Panc1 (cell line): ENCODE measurements at regions not wholly inside any gene's neighbourhood (a gene's known extent, or its start where the extent isn't known, plus 50 kb on each side); places are given as distances from the start of the nearest gene placed in this dataset.

ENCODE experiments used
- ATAC-seq: fragments of 200-7000 bp; cut with Tn5 transposase; 2 replicates; pipeline ENCODE4 v1.9.1; 2020; ENCODE audit warnings: mild to moderate bottlenecking, moderate library complexity
- BruUV-seq: library from RNA; stranded (reverse); fragments of 400-500 nt; replicated peaks from 2 replicates; lab custom pipeline; 2021; lab: Mats Ljungman, UMichigan
- CTCF ChIA-PET: fragments of 300-600 bp; sonication (Branson Sonifier 250); formaldehyde crosslinking; loops from one replicate; lab custom pipeline; 2022; ENCODE audit warnings: antibody characterized with exemption; lab: Charles Lee
- POLR2A ChIA-PET: fragments of 300-600 bp; sonication (Branson Sonifier 250); formaldehyde crosslinking; loops from one replicate; lab custom pipeline; 2022; ENCODE audit warnings: antibody characterized with exemption; lab: Charles Lee
- DNase-seq: peaks from one replicate; pipeline ENCODE4 v3.0.0-alpha.2; 2010; ENCODE audit warnings: low read depth, low spot score
- H3K27ac ChIP-seq: 2 replicates; pipeline ENCODE4 v1.5.1; 2011; ENCODE audit warnings: mild to moderate bottlenecking, low read length, inconsistent platforms
- H3K27me3 ChIP-seq: fragments of 200-500 bp; sonication (Bioruptor generic); 2 replicates; pipeline ENCODE4 v1.6.0; 2014; ENCODE audit warnings: low read length, inconsistent platforms; ENCODE audit not compliant: control insufficient read depth, insufficient read depth
- H3K36me3 ChIP-seq: fragments of 200-500 bp; sonication (Bioruptor generic); 2 replicates; pipeline ENCODE4 v1.5.1; 2014; ENCODE audit warnings: inconsistent platforms, mild to moderate bottlenecking, low read length, moderate library complexity; ENCODE audit not compliant: control insufficient read depth, insufficient read depth
- H3K4me1 ChIP-seq: 2 replicates; pipeline ENCODE4 v1.5.1; 2011; ENCODE audit warnings: inconsistent platforms, mild to moderate bottlenecking, low read length, moderate library complexity; ENCODE audit not compliant: control insufficient read depth, insufficient read depth
- H3K4me3 ChIP-seq, 2 experiments: 2 replicates each; pipeline ENCODE4 v1.5.1; 2011 to 2012; ENCODE audit warnings: low read depth in 2 of 2, low read length in 2 of 2, mild to moderate bottlenecking in 2 of 2, inconsistent platforms in 1 of 2, moderate library complexity in 1 of 2
- H3K9me3 ChIP-seq: fragments of 200-500 bp; sonication (Bioruptor generic); 2 replicates; pipeline ENCODE4 v1.5.1; 2014; ENCODE audit warnings: low read depth, mild to moderate bottlenecking, inconsistent platforms, low read length, moderate library complexity; ENCODE audit not compliant: control insufficient read depth, insufficient read depth
- CTCF ChIP-seq: fragments of 450-650 bp; IDR thresholded peaks from 2 replicates; pipeline ENCODE4 v1.5.1; 2017; ENCODE audit warnings: mild to moderate bottlenecking
- POLR2AphosphoS5 ChIP-seq: IDR thresholded peaks from 2 replicates; pipeline ENCODE4 v1.6.1; 2012; ENCODE audit warnings: mild to moderate bottlenecking, low read depth, low read length, moderate library complexity
- SIN3A ChIP-seq: IDR thresholded peaks from 2 replicates; pipeline ENCODE4 v1.6.1; 2012; ENCODE audit warnings: low read depth, mild to moderate bottlenecking, low read length, moderate library complexity, borderline replicate concordance; ENCODE audit not compliant: insufficient read depth
- TCF7L2 ChIP-seq: IDR thresholded peaks from 2 replicates; pipeline ENCODE4 v1.6.1; 2011; ENCODE audit warnings: mild to moderate bottlenecking, low read depth, low read length, inconsistent platforms
- in situ Hi-C: cut with HindIII; loops from 2 replicates; pipeline ENCODE4 v1.10.0; 2016; ENCODE audit warnings: low sequenced_read_pairs, low pct_unique_long_range_greater_than_20kb
- intact Hi-C: fragments of 100-400 bp; cut with micrococcal nuclease; formaldehyde crosslinking; loops from one replicate; pipeline ENCODE4 v1.10.0; 2022; ENCODE audit not compliant: unreplicated experiment
- TF ChIP-seq, protein P1 (sequence below), 2 experiments: IDR thresholded peaks; 2 replicates each; pipeline ENCODE4 v1.6.1; 2011 to 2012; ENCODE audit warnings: low read depth in 2 of 2, control low read depth in 1 of 2, low read length in 1 of 2, mild to moderate bottlenecking in 1 of 2, moderate library complexity in 1 of 2; ENCODE audit not compliant: insufficient read depth in 1 of 2

GRCh38 chr4:179768996-179769395 lies 2326.8 kb upstream of the AGA start:
- Histone ChIP-seq H3K36me3 (no peaks in the 10 kb centered on the region), H3K27me3 (no peaks in the 10 kb centered on the region), H3K4me3 (no peak overlapping the region), H3K4me1 (no peaks in the 10 kb centered on the region), H3K27ac (no peak overlapping the region), H3K9me3 (no peaks in the 10 kb centered on the region)
- CTCF ChIA-PET, result no interaction called here
- POLR2A ChIA-PET, result no interaction called here
- TF ChIP-seq POLR2AphosphoS5 (no peak), SIN3A (no peak), TCF7L2 (no peak), CTCF (no peak)
- TF ChIP-seq, protein P1, sequence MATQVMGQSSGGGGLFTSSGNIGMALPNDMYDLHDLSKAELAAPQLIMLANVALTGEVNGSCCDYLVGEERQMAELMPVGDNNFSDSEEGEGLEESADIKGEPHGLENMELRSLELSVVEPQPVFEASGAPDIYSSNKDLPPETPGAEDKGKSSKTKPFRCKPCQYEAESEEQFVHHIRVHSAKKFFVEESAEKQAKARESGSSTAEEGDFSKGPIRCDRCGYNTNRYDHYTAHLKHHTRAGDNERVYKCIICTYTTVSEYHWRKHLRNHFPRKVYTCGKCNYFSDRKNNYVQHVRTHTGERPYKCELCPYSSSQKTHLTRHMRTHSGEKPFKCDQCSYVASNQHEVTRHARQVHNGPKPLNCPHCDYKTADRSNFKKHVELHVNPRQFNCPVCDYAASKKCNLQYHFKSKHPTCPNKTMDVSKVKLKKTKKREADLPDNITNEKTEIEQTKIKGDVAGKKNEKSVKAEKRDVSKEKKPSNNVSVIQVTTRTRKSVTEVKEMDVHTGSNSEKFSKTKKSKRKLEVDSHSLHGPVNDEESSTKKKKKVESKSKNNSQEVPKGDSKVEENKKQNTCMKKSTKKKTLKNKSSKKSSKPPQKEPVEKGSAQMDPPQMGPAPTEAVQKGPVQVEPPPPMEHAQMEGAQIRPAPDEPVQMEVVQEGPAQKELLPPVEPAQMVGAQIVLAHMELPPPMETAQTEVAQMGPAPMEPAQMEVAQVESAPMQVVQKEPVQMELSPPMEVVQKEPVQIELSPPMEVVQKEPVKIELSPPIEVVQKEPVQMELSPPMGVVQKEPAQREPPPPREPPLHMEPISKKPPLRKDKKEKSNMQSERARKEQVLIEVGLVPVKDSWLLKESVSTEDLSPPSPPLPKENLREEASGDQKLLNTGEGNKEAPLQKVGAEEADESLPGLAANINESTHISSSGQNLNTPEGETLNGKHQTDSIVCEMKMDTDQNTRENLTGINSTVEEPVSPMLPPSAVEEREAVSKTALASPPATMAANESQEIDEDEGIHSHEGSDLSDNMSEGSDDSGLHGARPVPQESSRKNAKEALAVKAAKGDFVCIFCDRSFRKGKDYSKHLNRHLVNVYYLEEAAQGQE (IDR thresholded peaks at IDR 0.05; ENCODE audit: insufficient read depth in 1 of 2, low read depth in 2 of 2, low read length in 1 of 2), result no peak
- in situ Hi-C loops, result no loop called here
- BruUV-seq, result no TSS peak
- DNase-seq, result no peak
- ATAC-seq, result no peak
- intact Hi-C loops, result no loop called here

GRCh38 chr4:179797738-179798137 lies 2355.5 kb upstream of the AGA start:
- POLR2A ChIA-PET, result interaction anchor here (0.6 kb wide), 1 partner anchor 19 kb away, joined by 3 read pairs; no protein-coding TSS in a partner anchor
- DNase-seq (no peak), ATAC-seq (no peak)
- Histone ChIP-seq H3K27me3 (no peaks in the 10 kb centered on the region), H3K27ac (no peak overlapping the region), H3K4me1 (no peaks in the 10 kb centered on the region), H3K9me3 (no peaks in the 10 kb centered on the region), H3K4me3 (no peak overlapping the region), H3K36me3 (no peaks in the 10 kb centered on the region)
- intact Hi-C loops, result no loop called here
- TF ChIP-seq POLR2AphosphoS5 (no peak), TCF7L2 (no peak), CTCF (no peak), SIN3A (no peak)
- TF ChIP-seq, protein P1 (IDR thresholded peaks at IDR 0.05; ENCODE audit: insufficient read depth in 1 of 2, low read depth in 2 of 2, low read length in 1 of 2), result no peak
- in situ Hi-C loops, result no loop called here
- CTCF ChIA-PET, result no interaction called here
- BruUV-seq, result no TSS peak
